ENCODE measurements at regions not wholly inside any gene's neighbourhood (a gene's known extent, or its start where the extent isn't known, plus 50 kb on each side); places are given as distances from the start of the nearest gene placed in this dataset.

DNA sequence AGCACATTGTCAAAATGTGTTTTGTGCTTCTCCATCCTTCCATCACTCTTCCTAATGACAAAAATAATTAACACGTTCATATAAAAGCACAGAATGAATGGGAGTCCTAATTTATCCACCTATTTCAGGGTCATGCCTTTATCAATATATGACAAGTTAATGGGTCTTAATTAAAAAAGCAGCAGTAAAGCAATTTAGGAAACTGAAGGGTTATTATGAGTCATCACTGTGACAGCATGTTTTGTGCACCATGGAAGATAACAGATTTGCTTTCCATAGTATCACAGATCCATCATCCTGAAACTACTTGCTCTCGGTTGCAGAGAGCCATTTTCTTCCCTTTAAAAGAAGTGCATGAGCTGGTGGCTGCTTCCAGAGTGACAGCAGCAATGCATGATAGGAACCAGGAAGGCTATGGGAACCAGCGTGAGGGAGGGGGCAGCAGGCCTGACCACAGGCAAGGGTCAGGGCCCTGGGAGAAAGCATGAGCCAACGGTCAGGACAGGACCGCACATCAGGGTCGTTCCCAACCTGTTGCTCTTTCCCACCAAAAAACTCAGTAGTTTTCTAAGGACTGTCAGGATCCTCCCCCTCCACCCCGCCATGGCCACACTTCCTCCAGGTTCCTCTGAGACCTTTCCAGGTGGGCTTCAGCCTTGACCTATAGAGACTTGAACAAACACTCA, 784.1 kb downstream of the UQCRFS1 start:
- Histone ChIP-seq H3K4me3 (ENCODE audit: low read length) (no peak overlapping the region), H3K9ac (ENCODE audit: low read depth, low read length) (no peak overlapping the region), H3K36me3 (ENCODE audit: insufficient read depth, low read length) (no peaks in the 10 kb centered on the region), H3K27ac (ENCODE audit: low read depth, low read length) (no peak overlapping the region), H3K9me3 (ENCODE audit: insufficient read depth, low read depth, low read length) (no peaks in the 10 kb centered on the region), H3K27me3 (ENCODE audit: insufficient read depth, low read length) (no peaks in the 10 kb centered on the region), H3K4me1 (ENCODE audit: insufficient read depth, low read length) (peaks cover 34% of the 10 kb centered on the region)
- 91% methylated on average over 7 of the region's 7 CpGs for WGBS

DNA sequence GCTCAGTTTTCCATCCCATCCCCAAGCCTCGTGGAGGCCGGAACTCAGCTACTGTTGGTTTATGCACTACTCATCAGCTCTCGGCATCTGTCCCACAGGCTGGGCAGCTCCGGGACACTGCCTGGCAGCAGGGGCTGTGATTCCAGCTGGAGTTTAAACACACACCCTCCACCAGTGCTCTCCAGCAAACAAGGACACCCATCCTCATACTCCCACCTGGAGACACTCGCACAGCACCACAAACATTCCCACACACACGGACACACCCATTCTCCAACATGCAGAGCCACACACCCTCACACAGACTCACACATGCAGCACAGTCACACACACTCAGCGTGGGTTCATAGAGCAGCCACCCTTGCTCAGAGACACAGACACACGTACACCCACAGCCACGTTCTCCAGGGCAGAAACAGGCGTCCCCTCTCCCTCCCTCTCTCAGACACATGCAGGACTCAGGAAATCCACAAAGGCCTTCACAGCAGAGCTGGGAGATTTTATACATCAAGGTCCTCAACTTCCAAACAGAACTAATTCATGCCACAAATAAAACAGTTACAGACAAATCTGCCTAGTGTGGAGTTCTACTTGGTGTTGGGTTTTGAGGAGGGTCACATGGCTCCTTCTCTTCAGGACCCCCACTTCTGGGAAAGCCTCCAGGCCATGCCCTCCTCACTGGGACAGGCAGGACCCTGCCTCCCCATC, 785.4 kb downstream of the UQCRFS1 start:
- peaks cover 44% of the 10 kb centered on the region for H3K4me1 ChIP-seq (ENCODE audit: insufficient read depth, low read length)
- no peaks in the 10 kb centered on the region for H3K9me3 ChIP-seq (ENCODE audit: insufficient read depth, low read depth, low read length)
- H3K9ac ChIP-seq (ENCODE audit: low read depth, low read length), result no peak overlapping the region
- no peaks in the 10 kb centered on the region for H3K27me3 ChIP-seq (ENCODE audit: insufficient read depth, low read length)
- no peaks in the 10 kb centered on the region for H3K36me3 ChIP-seq (ENCODE audit: insufficient read depth, low read length)
- no peak overlapping the region for H3K4me3 ChIP-seq (ENCODE audit: low read length)
- WGBS, result 85% methylated on average over 10 of the region's 10 CpGs
- no peak overlapping the region for H3K27ac ChIP-seq (ENCODE audit: low read depth, low read length)

GRCh38 chr19:28426730-28427225, 786.2 kb downstream of the UQCRFS1 start:
- 0 out of 2 replicates have a peak overlapping the region, but pooled peaks have one; percentile 28 for H3K27ac ChIP-seq (ENCODE audit: low read depth, low read length)
- H3K9me3 ChIP-seq (ENCODE audit: insufficient read depth, low read depth, low read length), result no peaks in the 10 kb centered on the region

GRCh38 chr19:28426110-28426729, 786.7 kb downstream of the UQCRFS1 start:
- no peaks in the 10 kb centered on the region for H3K27me3 ChIP-seq (ENCODE audit: insufficient read depth, low read length)
- 0 out of 2 replicates have a peak overlapping the region, but pooled peaks have one; percentile 28 for H3K27ac ChIP-seq (ENCODE audit: low read depth, low read length)
- WGBS, result 64% methylated on average over 7 of the region's 7 CpGs
- no peak overlapping the region for H3K4me3 ChIP-seq (ENCODE audit: low read length)
- no peak overlapping the region for H3K9ac ChIP-seq (ENCODE audit: low read depth, low read length)
- no peaks in the 10 kb centered on the region for H3K9me3 ChIP-seq (ENCODE audit: insufficient read depth, low read depth, low read length)
- H3K36me3 ChIP-seq (ENCODE audit: insufficient read depth, low read length), result no peaks in the 10 kb centered on the region
- H3K4me1 ChIP-seq (ENCODE audit: insufficient read depth, low read length), result peaks cover 44% of the 10 kb centered on the region

More at GRCh38 chr19:28426730-28427225, 786.2 kb downstream of the UQCRFS1 start:
- no peaks in the 10 kb centered on the region for H3K36me3 ChIP-seq (ENCODE audit: insufficient read depth, low read length)
- no peaks in the 10 kb centered on the region for H3K27me3 ChIP-seq (ENCODE audit: insufficient read depth, low read length)
- peaks cover 44% of the 10 kb centered on the region for H3K4me1 ChIP-seq (ENCODE audit: insufficient read depth, low read length)
- no peak overlapping the region for H3K9ac ChIP-seq (ENCODE audit: low read depth, low read length)
- 40% methylated on average over 4 of the region's 4 CpGs for WGBS
- H3K4me3 ChIP-seq (ENCODE audit: low read length), result no peak overlapping the region

DNA sequence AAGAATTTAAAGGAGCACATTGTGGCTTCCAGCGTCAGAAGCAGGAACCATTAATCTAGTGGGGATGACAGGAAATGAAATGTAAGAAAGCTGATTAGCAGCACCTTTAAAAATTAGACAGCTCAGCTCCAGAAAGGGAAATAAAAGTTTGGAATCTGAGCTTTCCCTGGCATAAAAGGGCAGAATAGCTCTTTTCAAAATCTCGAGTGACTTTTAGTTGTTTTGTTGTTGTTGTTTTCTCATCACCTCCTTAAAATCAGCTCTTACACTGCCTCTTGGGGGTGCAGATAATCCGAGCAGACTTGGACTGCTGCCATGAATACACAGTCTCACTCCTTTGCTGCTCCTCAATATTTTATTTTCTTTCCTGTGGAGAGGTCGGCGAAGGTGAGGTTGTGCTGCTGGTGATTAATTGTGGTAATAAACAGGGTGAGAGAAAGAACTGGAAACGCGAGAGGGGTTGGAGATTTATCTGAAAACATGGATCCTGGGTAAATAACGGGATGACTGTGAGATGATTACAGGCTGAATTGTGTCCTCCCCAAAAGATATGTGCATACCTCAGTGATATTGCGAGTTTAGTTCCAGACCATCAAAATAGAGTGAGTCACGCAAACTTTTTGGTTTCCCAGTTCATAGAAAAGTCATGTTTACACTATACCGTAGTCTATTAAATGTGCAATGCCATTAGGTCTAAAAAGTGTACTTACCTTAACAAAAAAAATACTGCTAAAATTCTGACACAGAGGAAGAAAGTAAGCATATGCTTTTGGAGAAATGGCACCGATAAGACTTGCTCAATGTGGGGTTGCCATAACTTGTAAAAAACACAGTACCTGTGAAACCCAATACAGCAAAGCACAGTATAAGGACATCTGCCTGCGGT, 787.7 kb downstream of the UQCRFS1 start:
- Histone ChIP-seq H3K27me3 (ENCODE audit: insufficient read depth, low read length) (no peaks in the 10 kb centered on the region), H3K36me3 (ENCODE audit: insufficient read depth, low read length) (no peaks in the 10 kb centered on the region), H3K9me3 (ENCODE audit: insufficient read depth, low read depth, low read length) (no peaks in the 10 kb centered on the region), H3K4me3 (ENCODE audit: low read length) (no peak overlapping the region), H3K4me1 (ENCODE audit: insufficient read depth, low read length) (peaks cover 38% of the 10 kb centered on the region), H3K9ac (ENCODE audit: low read depth, low read length) (no peak overlapping the region; the same call in 1 of the 2 replicates), H3K27ac (ENCODE audit: low read depth, low read length) (peak overlapping the region; percentile 64)
- 77% methylated on average over 13 of the region's 13 CpGs for WGBS

- Histone ChIP-seq H3K9me3 (ENCODE audit: insufficient read depth, low read depth, low read length) (no peaks in the 10 kb centered on the region), H3K27ac (ENCODE audit: low read depth, low read length) (peak overlapping the region; percentile 64), H3K9ac (ENCODE audit: low read depth, low read length) (peak overlapping the region; percentile 39; the same call in 1 of the 2 replicates), H3K4me1 (ENCODE audit: insufficient read depth, low read length) (peaks cover 38% of the 10 kb centered on the region), H3K27me3 (ENCODE audit: insufficient read depth, low read length) (no peaks in the 10 kb centered on the region), H3K4me3 (ENCODE audit: low read length) (no peak overlapping the region), H3K36me3 (ENCODE audit: insufficient read depth, low read length) (no peaks in the 10 kb centered on the region)
- 58% methylated on average over 4 of the region's 4 CpGs for WGBS
Observed at GRCh38 chr19:28424662-28425045, 788.3 kb downstream of the UQCRFS1 start.

GRCh38 chr19:28424077-28424476, 788.9 kb downstream of the UQCRFS1 start:
- Histone ChIP-seq H3K27ac (ENCODE audit: low read depth, low read length) (peak overlapping the region; percentile 74), H3K4me3 (ENCODE audit: low read length) (no peak overlapping the region), H3K27me3 (ENCODE audit: insufficient read depth, low read length) (no peaks in the 10 kb centered on the region), H3K9me3 (ENCODE audit: insufficient read depth, low read depth, low read length) (no peaks in the 10 kb centered on the region), H3K36me3 (ENCODE audit: insufficient read depth, low read length) (no peaks in the 10 kb centered on the region), H3K4me1 (ENCODE audit: insufficient read depth, low read length) (peaks cover 38% of the 10 kb centered on the region), H3K9ac (ENCODE audit: low read depth, low read length) (peak overlapping the region; percentile 39)
- WGBS, result 35% methylated on average over 5 of the region's 5 CpGs

DNA sequence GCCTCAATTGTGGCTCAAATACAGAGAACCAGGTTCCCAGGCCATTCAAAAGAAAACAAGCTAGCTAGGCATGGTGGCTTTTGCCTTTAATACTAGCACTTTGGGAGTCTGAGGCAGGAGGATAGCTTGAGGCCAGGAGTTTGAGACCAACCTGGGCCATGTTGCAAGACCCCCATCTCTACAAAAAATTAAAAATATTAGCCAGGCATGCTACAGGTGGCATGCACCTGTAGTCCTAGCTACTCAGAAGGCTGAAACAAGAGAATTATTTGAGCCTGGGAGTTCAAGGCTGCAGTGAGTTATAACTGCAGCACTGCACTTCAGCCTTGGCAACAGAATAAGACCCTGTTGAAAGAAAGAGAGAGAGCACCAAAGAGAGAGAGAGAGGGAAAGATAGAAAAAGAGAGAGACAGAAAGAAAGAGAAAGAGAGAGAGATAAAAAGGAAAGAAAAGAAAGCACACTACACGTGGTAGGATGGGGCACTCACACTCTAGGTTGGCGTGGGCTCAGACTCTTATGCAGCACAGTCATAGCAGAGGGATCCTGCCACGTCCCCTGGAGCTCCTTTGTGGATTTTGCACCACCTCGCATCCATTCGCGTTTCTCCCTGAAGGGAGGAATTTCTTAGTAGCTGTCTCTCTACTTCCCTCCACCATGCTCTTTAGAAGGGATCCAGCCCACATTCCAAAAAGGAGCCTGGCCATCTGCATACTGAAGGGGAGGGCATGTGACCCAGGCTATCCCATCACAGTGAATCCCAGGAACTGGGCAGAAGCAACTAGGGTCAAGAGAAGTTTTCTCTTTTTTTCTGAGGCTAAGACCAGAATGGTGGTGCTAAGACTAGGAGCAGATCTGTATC, 789.9 kb downstream of the UQCRFS1 start:
- Histone ChIP-seq H3K27ac (ENCODE audit: low read depth, low read length) (peak overlapping the region; percentile 74; the same call in 1 of the 2 replicates), H3K27me3 (ENCODE audit: insufficient read depth, low read length) (no peaks in the 10 kb centered on the region), H3K4me3 (ENCODE audit: low read length) (no peak overlapping the region), H3K9me3 (ENCODE audit: insufficient read depth, low read depth, low read length) (no peaks in the 10 kb centered on the region), H3K9ac (ENCODE audit: low read depth, low read length) (no peak overlapping the region), H3K4me1 (ENCODE audit: insufficient read depth, low read length) (peaks cover 38% of the 10 kb centered on the region), H3K36me3 (ENCODE audit: insufficient read depth, low read length) (no peaks in the 10 kb centered on the region)
- 72% methylated on average over 6 of the region's 6 CpGs for WGBS

DNA sequence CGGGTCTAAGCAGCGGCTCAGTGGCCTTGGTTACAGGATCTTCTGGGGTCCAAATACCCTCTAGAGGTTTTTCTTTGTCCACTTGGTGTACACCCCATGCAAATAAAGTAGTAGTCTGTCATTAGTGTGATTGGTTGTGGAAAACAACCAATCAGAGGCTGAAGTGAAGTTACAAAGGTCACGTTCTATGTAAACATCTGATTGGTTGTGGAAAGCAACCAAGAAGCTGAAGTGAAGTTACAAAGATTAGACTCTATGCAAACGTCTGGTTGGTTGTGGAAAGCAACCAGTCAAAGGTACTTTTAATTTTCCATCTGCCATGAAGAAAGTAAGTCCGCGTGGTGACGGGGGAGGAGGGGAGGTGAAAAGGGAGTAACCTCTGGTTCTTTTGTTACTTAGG, 790.9 kb downstream of the UQCRFS1 start:
- H3K9me3 ChIP-seq (ENCODE audit: insufficient read depth, low read depth, low read length), result no peaks in the 10 kb centered on the region
- peaks cover 37% of the 10 kb centered on the region for H3K4me1 ChIP-seq (ENCODE audit: insufficient read depth, low read length)
- H3K9ac ChIP-seq (ENCODE audit: low read depth, low read length), result no peak overlapping the region
- H3K4me3 ChIP-seq (ENCODE audit: low read length), result no peak overlapping the region
- WGBS, result 93% methylated on average over 7 of the region's 7 CpGs
- no peaks in the 10 kb centered on the region for H3K36me3 ChIP-seq (ENCODE audit: insufficient read depth, low read length)
- no peaks in the 10 kb centered on the region for H3K27me3 ChIP-seq (ENCODE audit: insufficient read depth, low read length)
- H3K27ac ChIP-seq (ENCODE audit: low read depth, low read length), result no peak overlapping the region
